ENCODE measurements at regions not wholly inside any gene's neighbourhood (a gene's known extent, or its start where the extent isn't known, plus 50 kb on each side); places are given as distances from the start of the nearest gene placed in this dataset.

DNA sequence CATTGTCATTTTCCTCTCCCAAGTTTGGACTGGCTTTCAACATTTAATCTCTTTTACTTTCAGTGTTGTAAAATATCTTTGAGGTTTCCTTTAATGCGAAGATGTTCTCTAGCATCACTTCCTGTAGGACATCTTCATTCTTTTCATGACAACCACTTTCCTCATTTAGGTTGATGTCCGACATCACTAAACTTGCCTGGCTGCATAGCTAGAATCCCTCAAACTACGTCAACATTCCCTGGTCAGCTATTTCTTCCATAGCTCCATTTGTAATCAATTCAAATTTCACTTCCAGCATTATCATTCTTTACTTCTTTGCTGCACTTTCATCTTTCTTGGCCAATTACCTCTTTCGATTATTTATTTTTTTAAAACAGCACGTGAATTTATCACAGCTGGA is 198.6 kb upstream of the EMCN start:
- no peak overlapping the region for H3K27ac Mint-ChIP-seq
- DNase-seq (no peak), ATAC-seq (replicated peaks in 1 of 2) (no peak)
- H3K4me1 Mint-ChIP-seq (ENCODE audit: low read depth), result no peaks in the 10 kb centered on the region
- peaks cover 0 to 1% of the 10 kb centered on the region in 2 donors for H3K9me3 Mint-ChIP-seq
- no peak overlapping the region for H3K4me3 Mint-ChIP-seq
- H3K27me3 Mint-ChIP-seq (ENCODE audit: low read depth), result no peaks in the 10 kb centered on the region
- H3K36me3 Mint-ChIP-seq (ENCODE audit: insufficient read depth in 2 of 2), result no peaks in the 10 kb centered on the region

DNA sequence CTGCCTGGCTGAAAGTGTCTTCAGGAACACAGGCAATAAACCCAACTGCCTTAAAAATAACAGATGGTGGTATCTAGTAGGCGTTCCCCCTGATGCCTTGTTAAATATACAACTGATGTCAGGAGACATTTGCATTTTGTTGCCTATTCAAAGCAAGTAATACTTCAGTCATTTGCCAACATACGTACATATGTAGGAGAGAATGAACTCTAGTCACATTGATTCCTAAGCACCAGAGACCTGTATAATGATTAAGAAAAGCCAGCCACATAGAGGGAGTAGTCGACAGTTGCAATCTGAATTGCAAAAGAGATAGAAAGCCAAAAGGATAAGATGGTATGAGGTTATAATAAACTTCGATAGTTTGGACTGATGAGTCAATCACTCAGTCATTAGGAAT is 191.0 kb upstream of the EMCN start:
- H3K9me3 Mint-ChIP-seq, result no peaks in the 10 kb centered on the region
- no peaks in the 10 kb centered on the region for H3K27me3 Mint-ChIP-seq (ENCODE audit: low read depth)
- no peak for ATAC-seq (replicated peaks in 1 of 2)
- no peak overlapping the region for H3K4me3 Mint-ChIP-seq
- H3K36me3 Mint-ChIP-seq (ENCODE audit: insufficient read depth in 2 of 2), result no peaks in the 10 kb centered on the region
- no peaks in the 10 kb centered on the region for H3K4me1 Mint-ChIP-seq (ENCODE audit: low read depth)
- H3K27ac Mint-ChIP-seq, result no peak overlapping the region
- no peak for DNase-seq

DNA sequence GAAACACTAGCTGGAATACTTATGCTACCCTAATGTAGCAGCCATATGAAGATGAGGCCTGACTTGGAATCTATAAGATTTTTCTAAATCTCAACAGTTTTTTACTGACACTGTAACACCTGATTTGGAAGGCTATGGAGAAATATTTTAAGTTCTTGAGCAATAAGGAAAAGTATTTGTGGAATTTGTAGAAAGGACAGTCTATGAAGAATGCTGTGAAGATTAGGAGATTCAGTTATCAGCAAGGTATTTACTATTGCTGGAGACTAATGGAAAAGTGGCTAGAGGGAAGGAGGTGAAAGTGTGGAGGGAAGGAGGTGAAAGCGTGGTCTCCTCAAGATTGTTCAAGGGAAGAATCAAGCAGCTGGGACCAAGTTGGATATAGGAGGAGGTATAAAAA is 190.0 kb upstream of the EMCN start:
- Mint-ChIP-seq H3K27ac (no peak overlapping the region), H3K4me1 (ENCODE audit: low read depth) (no peaks in the 10 kb centered on the region), H3K4me3 (no peak overlapping the region), H3K9me3 (no peaks in the 10 kb centered on the region), H3K36me3 (ENCODE audit: insufficient read depth in 2 of 2) (no peaks in the 10 kb centered on the region), H3K27me3 (ENCODE audit: low read depth) (no peaks in the 10 kb centered on the region)
- no peak for ATAC-seq (replicated peaks in 1 of 2)
- DNase-seq, result no peak

- Mint-ChIP-seq H3K4me1 (ENCODE audit: low read depth) (no peaks in the 10 kb centered on the region), H3K27me3 (ENCODE audit: low read depth) (peaks cover 12% of the 10 kb centered on the region)
These were observed 178.7 kb upstream of the EMCN start for GRCh38 chr4:100696531-100696930.

GRCh38 chr4:100695871-100696270 is 178.0 kb upstream of the EMCN start:
- peaks cover 0 to 2% of the 10 kb centered on the region in 2 donors for H3K9me3 Mint-ChIP-seq
- DNase-seq (no peak), ATAC-seq (replicated peaks in 1 of 2) (no peak)
- no peak overlapping the region for H3K4me3 Mint-ChIP-seq
- no peaks in the 10 kb centered on the region for H3K4me1 Mint-ChIP-seq (ENCODE audit: low read depth)
- peaks cover 12% of the 10 kb centered on the region for H3K27me3 Mint-ChIP-seq (ENCODE audit: low read depth)
- no peak overlapping the region for H3K27ac Mint-ChIP-seq
- H3K36me3 Mint-ChIP-seq (ENCODE audit: insufficient read depth in 2 of 2), result no peaks in the 10 kb centered on the region

More at GRCh38 chr4:100696531-100696930, 178.7 kb upstream of the EMCN start:
- Mint-ChIP-seq H3K36me3 (ENCODE audit: insufficient read depth in 2 of 2) (no peaks in the 10 kb centered on the region), H3K9me3 (peaks cover 0 to 2% of the 10 kb centered on the region in 2 donors), H3K4me3 (no peak overlapping the region), H3K27ac (no peak overlapping the region)
- no peak for DNase-seq
- ATAC-seq (replicated peaks in 1 of 2), result no peak

- H3K27me3 Mint-ChIP-seq (ENCODE audit: low read depth), result peaks cover 12% of the 10 kb centered on the region
These were observed 177.3 kb upstream of the EMCN start for GRCh38 chr4:100695039-100695654.

GRCh38 chr4:100694467-100694866 is 176.6 kb upstream of the EMCN start:
- DNase-seq (no peak), ATAC-seq (replicated peaks in 1 of 2) (no peak)
- no peak overlapping the region for H3K27ac Mint-ChIP-seq
- peaks cover 12% of the 10 kb centered on the region for H3K27me3 Mint-ChIP-seq (ENCODE audit: low read depth)
- H3K9me3 Mint-ChIP-seq, result peaks cover 0 to 2% of the 10 kb centered on the region in 2 donors
- H3K4me3 Mint-ChIP-seq, result no peak overlapping the region
- no peaks in the 10 kb centered on the region for H3K4me1 Mint-ChIP-seq (ENCODE audit: low read depth)
- no peaks in the 10 kb centered on the region for H3K36me3 Mint-ChIP-seq (ENCODE audit: insufficient read depth in 2 of 2)

More at GRCh38 chr4:100695039-100695654, 177.3 kb upstream of the EMCN start:
- Mint-ChIP-seq H3K9me3 (peaks cover 0 to 2% of the 10 kb centered on the region in 2 donors), H3K36me3 (ENCODE audit: insufficient read depth in 2 of 2) (no peaks in the 10 kb centered on the region), H3K4me1 (ENCODE audit: low read depth) (no peaks in the 10 kb centered on the region), H3K27ac (no peak overlapping the region), H3K4me3 (no peak overlapping the region)
- DNase-seq (no peak), ATAC-seq (replicated peaks in 1 of 2) (no peak)

- no peak overlapping the region for H3K27ac Mint-ChIP-seq
- H3K4me1 Mint-ChIP-seq (ENCODE audit: low read depth), result no peaks in the 10 kb centered on the region
- ATAC-seq (replicated peaks in 1 of 2), result no peak
- peaks cover 0 to 2% of the 10 kb centered on the region in 2 donors for H3K9me3 Mint-ChIP-seq
- no peaks in the 10 kb centered on the region for H3K36me3 Mint-ChIP-seq (ENCODE audit: insufficient read depth in 2 of 2)
- peaks cover 6% of the 10 kb centered on the region for H3K27me3 Mint-ChIP-seq (ENCODE audit: low read depth)
- no peak overlapping the region for H3K4me3 Mint-ChIP-seq
- no peak for DNase-seq
These were observed 173.0 kb upstream of the EMCN start for GRCh38 chr4:100690812-100691211.

DNA sequence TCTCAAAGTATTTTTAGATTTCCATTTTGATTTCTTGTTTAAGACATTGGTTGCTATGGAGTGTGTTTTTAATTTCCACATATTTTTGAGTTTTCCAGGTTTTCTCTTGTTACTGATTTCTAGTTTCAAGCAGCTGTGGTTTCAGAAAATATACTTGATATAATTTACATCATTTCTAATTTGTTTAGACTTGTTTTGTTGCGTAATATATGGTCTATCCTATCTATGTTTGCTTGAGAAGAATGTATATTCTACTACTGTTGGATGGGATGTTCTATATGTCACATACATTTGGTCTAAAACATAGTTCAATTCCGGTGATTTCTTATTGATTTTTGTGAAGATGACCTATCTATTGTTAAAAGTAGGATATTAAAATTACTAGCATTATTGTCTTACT is 170.5 kb upstream of the EMCN start:
- Mint-ChIP-seq H3K27me3 (ENCODE audit: low read depth) (peaks cover under 1% of the 10 kb centered on the region), H3K36me3 (ENCODE audit: insufficient read depth in 2 of 2) (no peaks in the 10 kb centered on the region), H3K9me3 (no peaks in the 10 kb centered on the region), H3K4me1 (ENCODE audit: low read depth) (no peaks in the 10 kb centered on the region), H3K4me3 (no peak overlapping the region), H3K27ac (no peak overlapping the region)
- ATAC-seq (replicated peaks in 1 of 2), result no peak
- DNase-seq, result no peak

GRCh38 chr4:100682477-100683218 is 164.8 kb upstream of the EMCN start:
- H3K4me1 Mint-ChIP-seq (ENCODE audit: low read depth), result no peaks in the 10 kb centered on the region
- H3K9me3 Mint-ChIP-seq, result no peaks in the 10 kb centered on the region
- H3K36me3 Mint-ChIP-seq (ENCODE audit: insufficient read depth in 2 of 2), result no peaks in the 10 kb centered on the region
- no peaks in the 10 kb centered on the region for H3K27me3 Mint-ChIP-seq (ENCODE audit: low read depth)
- H3K4me3 Mint-ChIP-seq, result no peak overlapping the region
- ATAC-seq (replicated peaks in 1 of 2) (no peak), DNase-seq (no peak)
- no peak overlapping the region for H3K27ac Mint-ChIP-seq

- Mint-ChIP-seq H3K36me3 (ENCODE audit: insufficient read depth in 2 of 2) (no peaks in the 10 kb centered on the region), H3K27me3 (ENCODE audit: low read depth) (no peaks in the 10 kb centered on the region), H3K4me1 (ENCODE audit: low read depth) (no peaks in the 10 kb centered on the region), H3K4me3 (no peak overlapping the region), H3K9me3 (no peaks in the 10 kb centered on the region), H3K27ac (no peak overlapping the region)
- peak in 1 of 2 donors; percentile 54 for ATAC-seq (replicated peaks in 1 of 2)
- DNase-seq, result no peak
These were observed 163.5 kb upstream of the EMCN start for GRCh38 chr4:100681289-100681688.

- Mint-ChIP-seq H3K9me3 (no peaks in the 10 kb centered on the region), H3K27me3 (ENCODE audit: low read depth) (no peaks in the 10 kb centered on the region), H3K4me1 (ENCODE audit: low read depth) (no peaks in the 10 kb centered on the region), H3K4me3 (no peak overlapping the region), H3K36me3 (ENCODE audit: insufficient read depth in 2 of 2) (no peaks in the 10 kb centered on the region), H3K27ac (no peak overlapping the region)
- ATAC-seq (replicated peaks in 1 of 2) (no peak), DNase-seq (no peak)
These were observed 162.1 kb upstream of the EMCN start for GRCh38 chr4:100679926-100680325.

DNA sequence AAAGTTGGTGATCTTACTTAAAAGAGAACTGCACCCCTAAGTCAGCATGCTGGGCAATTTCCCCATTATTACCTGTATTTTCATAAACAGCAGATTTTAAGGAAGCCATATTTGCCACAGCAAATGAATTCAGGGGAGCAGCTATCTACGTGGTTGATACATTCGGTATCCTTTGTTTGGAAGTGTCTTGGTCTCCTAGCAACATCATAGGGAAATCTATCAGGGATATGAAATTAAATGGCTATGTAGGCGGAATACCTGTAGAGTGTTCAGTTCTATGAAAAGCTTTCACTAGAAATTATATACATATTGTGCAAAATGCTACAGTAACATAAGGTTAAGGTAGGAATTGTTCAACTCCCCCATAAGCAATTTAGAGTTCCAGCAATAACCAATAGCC is 157.2 kb upstream of the EMCN start:
- H3K4me3 Mint-ChIP-seq, result no peak overlapping the region
- H3K4me1 Mint-ChIP-seq (ENCODE audit: low read depth), result no peaks in the 10 kb centered on the region
- H3K27ac Mint-ChIP-seq, result no peak overlapping the region
- no peak for ATAC-seq (replicated peaks in 1 of 2)
- no peaks in the 10 kb centered on the region for H3K9me3 Mint-ChIP-seq
- no peaks in the 10 kb centered on the region for H3K36me3 Mint-ChIP-seq (ENCODE audit: insufficient read depth in 2 of 2)
- no peaks in the 10 kb centered on the region for H3K27me3 Mint-ChIP-seq (ENCODE audit: low read depth)
- no peak for DNase-seq

- H3K27ac Mint-ChIP-seq, result no peak overlapping the region
- H3K9me3 Mint-ChIP-seq, result no peaks in the 10 kb centered on the region
- no peaks in the 10 kb centered on the region for H3K36me3 Mint-ChIP-seq (ENCODE audit: insufficient read depth in 2 of 2)
- ATAC-seq (replicated peaks in 1 of 2), result no peak
- H3K4me1 Mint-ChIP-seq (ENCODE audit: low read depth), result no peaks in the 10 kb centered on the region
- H3K27me3 Mint-ChIP-seq (ENCODE audit: low read depth), result no peaks in the 10 kb centered on the region
- no peak for DNase-seq
- no peak overlapping the region for H3K4me3 Mint-ChIP-seq
These were observed 139.4 kb upstream of the EMCN start for GRCh38 chr4:100657187-100657586.

All from activated T-cell treated with anti-CD3 and anti-CD28 coated beads, Interleukin-2, amount 50 U/mL, for 72 hours (primary cell).